HG03558 (cell line): ENCODE measurements at regions not wholly inside any gene's neighbourhood (a gene's known extent, or its start where the extent isn't known, plus 50 kb on each side); places are given as distances from the start of the nearest gene placed in this dataset.

Source experiments
- ATAC-seq: cut with Tn5 transposase; IDR thresholded peaks from one replicate; pipeline ENCODE4 v1.9.1; 2021; ENCODE audit warnings: moderate number of reproducible peaks; ENCODE audit not compliant: unreplicated experiment; ENCODE audit errors: extremely low read depth

DNA sequence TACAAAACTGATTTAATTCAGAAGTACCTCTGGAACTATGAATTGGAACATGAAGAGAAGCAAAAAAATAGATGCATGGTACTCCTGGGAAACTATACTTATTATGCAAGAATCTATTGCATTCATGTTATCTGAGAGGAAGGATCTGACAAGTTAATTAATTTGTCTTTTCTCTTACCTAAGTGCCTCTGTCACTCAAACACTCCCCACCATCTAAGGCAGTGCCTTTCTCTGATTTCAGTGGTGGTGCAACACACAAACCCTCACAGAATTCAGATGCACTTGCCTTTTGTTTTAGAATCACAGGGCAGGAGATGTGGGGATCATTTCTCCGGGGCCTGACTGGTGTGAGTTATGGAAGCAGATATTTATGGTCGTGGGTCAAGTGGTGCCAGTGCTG, 52.5 kb upstream of the C9orf72 start:
- no peak for ATAC-seq

DNA sequence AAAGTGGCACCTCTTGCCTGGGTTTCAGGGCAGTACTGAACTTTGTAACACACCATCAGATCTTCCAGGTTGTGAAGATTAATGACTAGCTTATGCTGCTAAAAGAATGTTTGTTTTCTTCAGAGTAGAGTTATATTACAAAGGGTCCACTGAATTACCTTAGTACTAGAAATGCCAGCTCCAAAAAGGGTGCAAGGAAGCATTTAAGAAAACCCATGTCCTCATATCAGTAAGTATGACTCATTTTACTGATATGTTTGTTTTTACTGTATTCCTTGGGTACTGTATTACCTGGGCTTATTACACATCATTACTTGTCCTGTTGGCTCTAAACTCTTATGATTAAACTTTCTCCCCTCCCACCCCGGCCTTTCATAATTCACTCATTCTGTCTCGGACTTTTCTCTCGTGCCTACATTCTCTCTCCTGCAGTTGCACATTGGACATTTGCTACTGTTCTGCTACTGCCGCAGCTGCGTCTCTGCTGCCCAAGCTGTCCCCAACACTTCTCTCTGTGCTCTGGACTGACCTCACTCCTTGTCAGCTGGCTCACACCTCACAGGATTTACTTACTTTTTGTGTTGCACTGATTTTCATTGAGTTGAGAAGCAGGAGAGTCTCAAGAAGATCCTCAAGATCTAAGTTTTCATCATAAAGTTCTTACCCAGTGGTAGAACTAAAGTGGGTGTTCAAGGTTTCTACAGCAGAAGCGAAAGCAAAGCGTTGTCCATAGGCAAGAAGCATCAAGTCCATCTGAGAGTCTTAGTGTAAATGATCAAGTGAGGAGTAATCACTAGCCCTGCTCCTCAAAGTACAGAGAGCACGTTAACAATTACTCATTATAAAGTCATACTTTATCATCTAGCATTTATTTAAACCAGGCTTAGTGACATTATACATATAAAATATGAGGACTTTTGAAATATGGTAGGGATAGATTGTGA, 53.2 kb upstream of the C9orf72 start:
- no peak for ATAC-seq

DNA sequence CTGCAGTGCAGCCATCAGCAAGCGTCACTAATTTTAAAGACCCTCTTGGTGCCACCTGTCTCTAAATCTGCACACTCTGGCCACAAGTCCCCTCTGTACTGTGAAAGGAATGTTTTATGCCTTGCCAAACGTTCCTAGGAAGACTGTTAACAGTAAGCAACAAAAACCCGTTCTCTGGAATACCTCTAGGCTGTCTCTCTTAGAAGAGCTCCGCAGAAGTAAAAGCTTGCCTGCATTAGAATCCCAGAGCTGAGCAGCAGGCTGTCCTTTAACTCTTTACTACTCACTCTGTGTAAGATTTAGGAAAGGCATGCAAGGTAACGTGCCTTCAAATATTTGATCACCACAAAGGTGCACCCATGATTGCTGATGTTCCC, 53.9 kb upstream of the C9orf72 start:
- no peak for ATAC-seq

GRCh38 chr9:27628311-27628710, 55.0 kb upstream of the C9orf72 start:
- ATAC-seq, result no peak

GRCh38 chr9:27629425-27629824, 56.1 kb upstream of the C9orf72 start:
- no peak for ATAC-seq

DNA sequence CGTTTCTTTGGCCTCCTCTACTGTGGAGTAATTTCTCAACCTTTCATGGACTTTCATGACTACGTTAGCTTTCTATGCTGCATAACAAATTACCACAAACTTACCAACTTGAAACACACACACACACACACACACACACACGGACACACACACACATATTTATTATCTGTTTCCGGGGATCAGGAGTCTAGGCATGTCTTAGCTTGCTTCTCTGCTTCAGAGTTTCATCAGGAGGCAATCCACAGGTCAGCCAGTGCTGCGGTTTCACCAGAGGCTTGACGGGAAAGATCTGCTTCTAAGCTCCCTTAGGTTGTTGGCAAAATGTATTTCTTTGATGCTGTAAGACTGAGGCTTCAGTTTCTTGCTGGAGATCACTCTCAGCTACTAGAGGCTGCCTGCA, 59.0 kb upstream of the C9orf72 start:
- ATAC-seq, result no peak

- no peak for ATAC-seq
Observed at GRCh38 chr9:27633764-27634163, 60.5 kb upstream of the C9orf72 start.

- ATAC-seq, result no peak
Observed at GRCh38 chr9:27634879-27635278, 61.6 kb upstream of the C9orf72 start.

DNA sequence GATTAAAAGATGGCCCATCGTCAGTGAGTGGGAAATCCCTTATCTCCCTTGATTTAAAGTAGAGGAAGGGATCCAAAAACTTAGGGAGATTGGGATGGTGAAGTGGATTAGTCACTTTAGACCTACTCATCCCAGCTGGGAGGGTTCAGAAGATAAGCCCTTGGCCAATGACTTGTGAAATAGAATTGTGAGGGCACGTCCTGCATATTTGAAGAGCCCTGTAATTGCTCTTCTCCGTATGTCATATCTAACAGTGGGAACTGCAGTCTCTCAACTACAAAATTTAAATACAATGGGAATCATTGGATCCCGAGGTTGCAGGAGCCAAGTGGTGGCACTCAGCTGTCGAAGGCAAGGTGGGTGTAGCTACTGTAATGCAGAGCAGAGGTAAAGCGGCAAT, 65.4 kb upstream of the C9orf72 start:
- no peak for ATAC-seq

GRCh38 chr9:27645161-27645840, 72.0 kb upstream of the C9orf72 start:
- no peak for ATAC-seq

- no peak for ATAC-seq
Observed at GRCh38 chr9:27653246-27653645, 80.0 kb upstream of the C9orf72 start.

GRCh38 chr9:27653957-27654356, 80.7 kb upstream of the C9orf72 start:
- no peak for ATAC-seq

- ATAC-seq, result no peak
Observed at GRCh38 chr9:27654629-27655285, 81.5 kb upstream of the C9orf72 start.

GRCh38 chr9:27655441-27655840, 82.2 kb upstream of the C9orf72 start:
- no peak for ATAC-seq

- ATAC-seq, result no peak
Observed at GRCh38 chr9:27659001-27659400, 85.7 kb upstream of the C9orf72 start.

GRCh38 chr9:27659571-27659970, 86.3 kb upstream of the C9orf72 start:
- ATAC-seq, result no peak

DNA sequence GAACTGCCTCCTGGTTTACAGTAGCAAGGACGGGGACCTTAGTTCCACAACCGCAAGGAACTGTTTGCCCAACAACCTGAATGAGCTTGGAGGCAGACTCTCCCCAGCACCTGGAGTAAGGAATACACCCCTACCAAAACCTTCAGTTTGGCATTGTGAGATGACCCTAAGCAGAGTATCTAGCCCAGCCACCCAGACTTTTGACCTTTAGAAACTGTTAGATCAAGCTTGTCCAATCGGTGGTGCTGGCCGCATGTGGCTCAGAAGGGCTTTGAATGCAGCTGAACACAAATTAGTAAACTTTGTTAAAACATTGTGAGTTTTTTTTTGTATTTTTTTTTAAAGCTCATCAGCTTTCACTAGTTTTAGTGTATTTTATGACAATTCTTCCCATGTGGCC, 86.9 kb upstream of the C9orf72 start:
- no peak for ATAC-seq

DNA sequence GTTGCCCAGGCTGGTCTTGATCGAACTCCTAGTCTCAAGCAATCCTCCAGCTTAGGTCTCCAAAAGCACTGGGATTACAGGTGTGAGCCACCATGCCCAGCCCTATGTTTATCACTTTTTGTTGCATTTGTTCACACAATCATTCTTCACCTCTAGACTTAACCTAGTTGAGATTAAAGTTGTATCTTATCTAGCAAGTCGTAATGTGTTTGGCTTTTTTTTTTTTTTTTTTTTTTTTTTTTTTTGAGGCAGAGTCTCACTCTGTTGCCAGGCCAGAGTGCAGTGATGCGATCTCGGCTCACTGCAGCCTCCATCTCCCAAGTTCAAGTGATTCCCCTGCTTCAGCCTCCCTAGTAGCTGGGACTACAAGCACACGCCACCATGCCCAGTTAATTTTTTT, 90.2 kb upstream of the C9orf72 start:
- ATAC-seq, result no peak

- ATAC-seq, result no peak
Observed at GRCh38 chr9:27664121-27664779, 91.0 kb upstream of the C9orf72 start.

GRCh38 chr9:27665136-27665535, 91.9 kb upstream of the C9orf72 start:
- no peak for ATAC-seq

- no peak for ATAC-seq
Observed at GRCh38 chr9:27668280-27668679, 95.0 kb upstream of the C9orf72 start.
